Hepatocyte (in vitro differentiated cells): ENCODE measurements at regions not wholly inside any gene's neighbourhood (a gene's known extent, or its start where the extent isn't known, plus 50 kb on each side); places are given as distances from the start of the nearest gene placed in this dataset.

ENCODE experiments used
- CTCF ChIP-seq: fragments of 200-600 bp; sonication (generic); IDR thresholded peaks from 2 replicates; pipeline ENCODE4 v1.5.1; 2016; ENCODE audit warnings: antibody characterized with exemption, mild to moderate bottlenecking; ENCODE audit not compliant: poor library complexity
- EZH2 ChIP-seq: fragments of 200-600 bp; sonication (generic); IDR thresholded peaks from 2 replicates; pipeline ENCODE4 v1.6.1; 2016; ENCODE audit warnings: antibody characterized with exemption, mild to moderate bottlenecking, borderline replicate concordance
- EZH2phosphoT487 ChIP-seq: fragments of 200-600 bp; sonication (generic); IDR thresholded peaks from one replicate; pipeline ENCODE4 v1.6.1; 2018; ENCODE audit warnings: antibody characterized with exemption, mild to moderate bottlenecking, low read depth, moderate library complexity; ENCODE audit not compliant: unreplicated experiment, severe bottlenecking

GRCh38 chr4:72677265-72677664 lies 108.2 kb upstream of the ADAMTS3 start:
- TF ChIP-seq CTCF (no peak), EZH2 (no peak), EZH2phosphoT487 (no peak)
